ENCODE measurements at regions not wholly inside any gene's neighbourhood (a gene's known extent, or its start where the extent isn't known, plus 50 kb on each side); places are given as distances from the start of the nearest gene placed in this dataset.

- DNase-seq, result no peak
Observed at GRCh38 chrX:10048076-10048475, 80.9 kb downstream of the CLDN34 start.

GRCh38 chrX:10048707-10049106, 81.5 kb downstream of the CLDN34 start:
- DNase-seq, result no peak

GRCh38 chrX:10049236-10049635, 82.1 kb downstream of the CLDN34 start:
- no peak for DNase-seq

- no peak for DNase-seq
Observed at GRCh38 chrX:10050481-10050880, 83.3 kb downstream of the CLDN34 start.

- DNase-seq, result no peak
Observed at GRCh38 chrX:10051866-10052480, 84.8 kb downstream of the CLDN34 start.

GRCh38 chrX:10052906-10053625, 85.9 kb downstream of the CLDN34 start:
- DNase-seq, result no peak

GRCh38 chrX:10054396-10054795, 87.2 kb downstream of the CLDN34 start:
- no peak for DNase-seq

- no peak for DNase-seq
Observed at GRCh38 chrX:10055430-10055829, 88.3 kb downstream of the CLDN34 start.

- DNase-seq, result no peak
Observed at GRCh38 chrX:10062352-10062751, 94.4 kb upstream of the CLCN4 start.

- DNase-seq, result no peak
Observed at GRCh38 chrX:10062980-10063379, 93.8 kb upstream of the CLCN4 start.

GRCh38 chrX:10064736-10065135, 92.0 kb upstream of the CLCN4 start:
- DNase-seq, result no peak

- no peak for DNase-seq
Observed at GRCh38 chrX:10070714-10071436, 85.9 kb upstream of the CLCN4 start.

- DNase-seq, result no peak
Observed at GRCh38 chrX:10071451-10072144, 85.2 kb upstream of the CLCN4 start.

GRCh38 chrX:10072786-10073568, 83.8 kb upstream of the CLCN4 start:
- DNase-seq, result no peak

GRCh38 chrX:10073671-10074070, 83.1 kb upstream of the CLCN4 start:
- no peak for DNase-seq

- no peak for DNase-seq
Observed at GRCh38 chrX:10074241-10074941, 82.4 kb upstream of the CLCN4 start.

GRCh38 chrX:10076765-10077164, 80.0 kb upstream of the CLCN4 start:
- DNase-seq, result no peak

GRCh38 chrX:10077425-10078188, 79.2 kb upstream of the CLCN4 start:
- DNase-seq, result peak; percentile 25 to 47

- no peak for DNase-seq
Observed at GRCh38 chrX:10078266-10078665, 78.5 kb upstream of the CLCN4 start.

GRCh38 chrX:10079231-10079630, 77.5 kb upstream of the CLCN4 start:
- no peak for DNase-seq

GRCh38 chrX:10083809-10084208, 73.0 kb upstream of the CLCN4 start:
- no peak for DNase-seq

All from CD4-positive, alpha-beta T cell treated with Interleukin-4 for 1 hour (primary cell).